ENCODE measurements at regions not wholly inside any gene's neighbourhood (a gene's known extent, or its start where the extent isn't known, plus 50 kb on each side); places are given as distances from the start of the nearest gene placed in this dataset.

GRCh38 chrX:34053931-34054330 lies 78.2 kb downstream of the FAM47A start:
- no peaks in the 10 kb centered on the region for H3K27me3 ChIP-seq
- peaks cover 6% of the 10 kb centered on the region for H3F3A ChIP-seq (ENCODE audit: low read depth)
- no peaks in the 10 kb centered on the region for H3K9me3 ChIP-seq (ENCODE audit: low read depth)
- H3K4me3 ChIP-seq: no peak overlapping the region
- no peaks in the 10 kb centered on the region for H3K79me2 ChIP-seq (ENCODE audit: low read depth)
- H3K27ac ChIP-seq: peak overlapping the region; percentile 26
- TF ChIP-seq EZH2 (IDR thresholded peaks at IDR 0.05) (no peak), EZH2phosphoT487 (IDR thresholded peaks at IDR 0.05) (no peak), CTCF (IDR thresholded peaks at IDR 0.05) (no peak)
- H3K4me1 ChIP-seq: peaks cover 10% of the 10 kb centered on the region
- peak; percentile 49 for DNase-seq (ENCODE audit: low spot score)
- peak overlapping the region; percentile 49 for H3K4me2 ChIP-seq
- Mint-ChIP-seq H3K4me3 (no peak overlapping the region), H3K9me3 (no peaks in the 10 kb centered on the region), H3K27ac (no peak overlapping the region), H3K4me1 (peaks cover 5% of the 10 kb centered on the region), H3K36me3 (no peaks in the 10 kb centered on the region), H3K27me3 (ENCODE audit: insufficient read depth, low read depth) (no peaks in the 10 kb centered on the region)
- H3K36me3 ChIP-seq: no peaks in the 10 kb centered on the region
- no peaks in the 10 kb centered on the region for H4K20me1 ChIP-seq (ENCODE audit: low read depth)
- H2AFZ ChIP-seq (replicated peaks): peak overlapping the region; percentile 73
- H3K9ac ChIP-seq: no peak overlapping the region

Measured in neural progenitor cell (in vitro differentiated cells).